ENCODE measurements at regions not wholly inside any gene's neighbourhood (a gene's known extent, or its start where the extent isn't known, plus 50 kb on each side); places are given as distances from the start of the nearest gene placed in this dataset.

DNA sequence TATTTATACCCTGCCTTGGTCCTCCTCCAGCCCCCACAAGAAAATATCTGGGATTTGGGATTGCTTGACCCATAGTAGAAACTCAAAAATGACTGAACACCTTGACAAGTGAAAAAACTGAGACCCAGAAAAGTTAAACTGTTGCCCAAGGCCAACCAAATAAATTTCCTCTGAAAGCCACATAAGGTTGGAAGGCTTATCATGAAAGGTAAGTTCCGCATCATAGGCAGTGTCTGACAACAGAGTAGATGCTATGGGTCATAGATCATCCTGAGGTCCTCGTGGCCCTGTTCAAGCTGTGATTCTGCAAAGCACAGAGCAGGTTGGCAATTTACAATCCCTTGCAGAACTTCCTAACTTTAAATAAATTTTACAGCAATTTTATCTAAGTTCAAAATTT lies 140.8 kb upstream of the TSC22D2 start:
- no peak for DNase-seq (ENCODE audit: low spot score)

DNA sequence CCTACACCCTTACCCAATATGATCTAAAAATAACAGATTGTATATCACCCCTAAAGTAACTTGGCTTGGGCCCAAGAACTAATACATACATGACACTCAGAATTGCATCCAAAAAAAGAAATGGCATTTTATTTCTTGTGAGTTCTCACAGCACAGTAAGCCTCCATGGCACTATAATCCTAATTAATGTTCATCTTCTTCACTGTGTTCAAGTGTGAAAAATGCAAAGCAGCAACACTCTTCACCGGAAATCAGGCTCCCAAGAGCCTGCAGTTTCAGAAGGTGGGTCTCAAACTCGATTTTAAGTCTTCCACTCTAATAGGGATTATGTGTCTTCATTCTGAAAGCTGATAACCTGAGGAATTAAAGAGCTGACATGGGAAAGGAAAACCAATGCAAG lies 142.8 kb upstream of the TSC22D2 start:
- no peak for DNase-seq (ENCODE audit: low spot score)

DNA sequence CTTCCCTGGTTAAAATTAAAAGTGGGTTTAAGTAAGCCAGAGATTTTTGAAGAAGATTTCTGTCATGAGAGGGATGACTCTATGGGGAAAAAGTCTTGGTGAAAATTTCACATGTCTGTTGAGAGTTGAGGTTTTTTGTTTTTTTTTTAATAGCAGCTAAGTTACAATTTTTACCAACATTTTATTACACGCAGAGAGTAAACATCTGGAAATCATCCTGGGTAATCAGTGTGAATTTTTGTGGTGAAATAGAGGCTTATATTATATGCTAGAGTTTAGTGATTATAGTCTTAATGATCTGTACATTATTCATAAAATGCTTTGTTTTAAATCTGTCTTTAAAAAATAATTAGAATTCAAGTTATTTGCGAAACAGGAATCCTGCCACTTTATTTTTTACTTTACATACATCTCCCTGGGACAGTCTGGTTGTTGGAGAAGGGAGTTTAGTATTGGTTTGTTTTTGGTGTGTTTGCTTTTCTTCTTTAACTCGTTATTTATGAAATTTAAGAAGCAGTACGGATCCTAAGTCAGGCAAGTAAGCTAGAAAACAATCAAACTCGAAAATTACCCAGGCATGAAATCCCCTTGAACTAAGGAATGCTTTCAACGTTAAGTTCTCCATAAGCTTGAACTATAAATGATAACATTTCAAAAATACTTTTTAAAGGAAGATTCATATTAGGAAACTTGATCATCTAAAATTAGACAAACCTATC lies 143.4 kb upstream of the TSC22D2 start:
- no peak for DNase-seq (ENCODE audit: low spot score)

DNA sequence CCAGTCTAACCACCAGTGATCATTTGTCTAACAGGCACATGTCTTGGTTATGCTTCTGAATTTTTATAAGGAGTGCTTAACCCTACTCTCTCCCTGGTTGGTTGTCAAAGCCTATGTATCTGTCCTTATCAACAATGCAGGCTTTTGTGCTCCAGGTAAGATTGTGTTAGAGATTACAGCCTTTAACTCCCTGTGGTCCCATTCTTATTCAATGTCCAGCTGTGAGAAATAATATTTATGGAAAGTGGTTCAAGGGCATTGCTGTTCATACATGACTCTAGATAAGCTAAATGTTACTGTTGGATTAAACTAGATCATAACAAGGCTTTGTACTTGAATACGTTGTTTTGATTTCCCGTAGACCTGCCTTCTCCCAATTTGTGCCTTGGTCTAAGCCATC lies 146.1 kb upstream of the TSC22D2 start:
- DNase-seq (ENCODE audit: low spot score): no peak

DNA sequence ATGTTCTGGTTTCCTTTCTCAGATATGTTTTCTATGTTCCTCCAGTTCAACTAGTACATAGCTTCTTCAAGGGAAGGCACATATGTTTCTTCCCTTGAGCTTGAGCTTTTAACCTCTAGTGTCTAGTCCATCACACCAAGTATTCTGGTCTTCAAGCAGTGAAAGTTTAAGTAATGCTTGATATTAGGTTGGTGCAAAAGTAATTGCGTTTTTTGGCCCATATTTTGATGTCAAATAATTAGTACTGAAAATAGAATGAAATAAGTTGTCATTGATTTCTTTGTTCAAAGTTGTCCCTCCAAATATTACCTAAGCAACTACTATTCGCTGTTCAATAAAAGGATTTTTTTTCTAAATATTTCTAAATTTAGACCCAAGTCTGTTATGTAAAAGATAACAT lies 146.7 kb upstream of the TSC22D2 start:
- no peak for DNase-seq (ENCODE audit: low spot score)

DNA sequence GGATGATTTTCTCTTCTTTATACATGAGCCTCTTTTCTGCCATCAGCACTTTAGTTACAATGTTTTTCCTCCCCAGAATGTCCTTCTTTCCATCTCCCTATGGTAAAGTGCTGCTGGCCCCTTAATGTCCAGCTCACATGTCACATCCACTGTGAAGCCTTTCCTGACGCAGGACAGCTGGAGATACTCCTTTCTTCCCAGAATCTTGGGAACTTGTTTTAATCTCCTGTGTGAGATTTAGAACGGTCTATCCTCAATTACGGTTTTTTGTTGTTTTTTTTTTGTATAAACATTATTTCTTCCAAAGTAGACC lies 147.7 kb upstream of the TSC22D2 start:
- DNase-seq (ENCODE audit: low spot score): no peak

DNA sequence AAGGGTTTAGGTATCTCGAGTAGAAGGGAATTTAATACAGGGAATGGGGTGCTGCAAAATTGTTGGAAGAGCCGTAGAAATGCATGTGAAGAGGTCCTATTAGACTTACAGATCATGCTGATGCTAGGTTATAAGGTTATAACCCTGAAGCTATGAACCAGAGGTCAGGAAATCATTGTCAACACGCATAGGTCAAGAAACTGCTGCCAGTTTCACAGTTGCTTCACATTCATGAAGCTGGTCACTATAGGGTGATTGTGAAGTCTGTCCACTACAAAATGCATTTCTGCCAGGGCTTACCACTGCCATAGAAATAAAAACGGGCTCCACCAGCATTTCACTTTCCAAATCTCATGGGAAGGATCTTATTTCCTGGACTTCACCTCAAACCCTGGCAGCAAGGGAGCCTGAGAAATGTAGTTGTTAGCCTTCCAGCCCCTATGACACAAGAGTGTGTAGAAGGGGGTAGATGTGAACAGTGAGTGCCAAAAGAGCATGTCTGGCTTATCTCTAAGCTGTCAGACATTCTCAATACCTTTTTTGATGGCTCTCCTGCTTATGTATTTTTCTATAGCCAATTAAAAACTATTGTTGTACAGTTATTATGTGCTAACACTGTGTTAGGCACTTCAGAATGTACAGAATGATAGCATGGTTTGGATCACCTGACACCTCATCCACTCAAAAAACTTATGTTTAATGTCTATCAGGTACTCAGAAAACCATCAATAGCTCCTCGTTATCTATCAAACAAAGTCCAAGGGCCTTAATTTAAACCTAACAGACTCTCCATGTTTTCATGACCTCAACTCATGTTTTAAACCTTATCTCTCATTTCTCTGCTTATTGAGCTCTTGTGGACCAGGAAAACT lies 148.3 kb upstream of the TSC22D2 start:
- no peak for DNase-seq (ENCODE audit: low spot score)

DNA sequence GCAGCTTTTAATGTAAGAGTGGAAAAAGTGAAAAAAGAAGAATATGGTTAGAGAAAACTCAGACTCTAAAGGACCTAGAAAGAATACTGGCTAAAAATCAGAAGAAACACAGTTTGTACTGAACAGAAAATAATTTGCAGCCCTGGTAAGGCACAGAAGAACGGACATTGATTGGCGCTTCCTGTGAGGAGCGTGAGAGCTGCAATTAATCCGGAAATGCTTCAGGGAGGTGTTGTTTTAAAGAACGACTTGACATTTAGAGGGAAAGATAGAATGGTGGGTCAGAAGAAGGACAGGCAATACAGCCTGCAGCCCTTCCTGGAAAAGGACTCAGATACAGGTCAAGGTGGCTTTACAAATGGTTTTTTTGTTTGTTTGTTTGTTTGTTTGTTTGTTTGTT lies 151.3 kb upstream of the TSC22D2 start:
- no peak for DNase-seq (ENCODE audit: low spot score)

DNA sequence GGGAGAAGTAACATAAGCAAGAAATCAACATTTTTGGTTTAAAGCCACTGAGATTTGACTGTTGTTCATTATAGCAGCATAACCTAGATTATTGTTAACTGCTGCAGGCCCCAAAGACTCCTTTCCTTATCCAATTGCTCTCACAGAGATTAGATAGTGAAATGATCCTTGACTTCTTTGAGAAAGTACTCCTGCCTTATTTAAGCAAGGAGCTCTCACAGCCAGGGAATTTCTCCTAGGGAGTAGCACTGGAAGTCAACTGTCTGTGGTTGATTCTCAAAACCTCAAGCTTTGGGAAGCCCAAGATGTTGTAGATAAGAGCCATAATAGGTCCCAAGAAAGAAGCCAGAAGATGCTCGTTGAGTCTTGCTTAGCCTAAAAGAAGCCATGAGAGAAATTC lies 151.8 kb upstream of the TSC22D2 start:
- DNase-seq (ENCODE audit: low spot score): no peak

DNA sequence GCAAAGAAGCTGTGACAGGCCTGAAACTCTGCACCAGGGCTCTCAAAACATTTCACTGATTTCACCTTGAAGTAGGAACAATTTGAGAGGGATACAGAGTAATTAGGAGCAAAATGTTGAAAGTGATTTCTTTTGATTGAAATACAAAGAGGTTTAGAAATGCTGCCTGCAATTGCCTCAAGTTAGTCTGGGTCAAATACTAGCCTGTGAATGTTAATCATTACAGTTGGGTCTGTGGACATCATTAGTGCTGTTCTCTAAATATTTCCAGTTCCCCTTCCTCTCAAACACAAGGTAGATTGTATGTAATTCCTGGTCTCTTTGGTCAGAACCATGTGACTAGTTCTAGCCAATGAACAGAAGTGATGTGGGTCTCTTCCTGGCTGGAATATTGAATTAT lies 152.3 kb upstream of the TSC22D2 start:
- DNase-seq (ENCODE audit: low spot score): no peak

DNA sequence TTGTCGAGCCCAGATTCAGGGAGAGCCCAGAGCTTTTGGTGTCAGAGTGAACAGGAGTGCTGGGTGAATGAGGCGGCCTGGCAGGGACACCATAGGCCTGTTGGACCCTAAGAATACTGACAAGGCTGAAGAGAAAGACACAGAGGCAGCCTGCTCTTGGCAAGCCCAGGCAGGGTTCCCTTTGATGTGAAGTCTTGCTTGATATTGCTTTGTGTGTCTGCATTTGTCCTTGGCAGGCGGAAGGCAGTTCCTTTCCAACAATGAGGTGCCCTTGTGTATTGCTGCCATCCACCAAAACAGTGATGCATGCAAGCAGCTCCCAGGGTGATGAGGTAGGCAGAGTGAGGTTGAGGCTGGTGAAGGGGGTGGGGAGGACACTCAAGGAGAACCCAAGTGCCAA lies 152.7 kb upstream of the TSC22D2 start:
- no peak for DNase-seq (ENCODE audit: low spot score)

DNA sequence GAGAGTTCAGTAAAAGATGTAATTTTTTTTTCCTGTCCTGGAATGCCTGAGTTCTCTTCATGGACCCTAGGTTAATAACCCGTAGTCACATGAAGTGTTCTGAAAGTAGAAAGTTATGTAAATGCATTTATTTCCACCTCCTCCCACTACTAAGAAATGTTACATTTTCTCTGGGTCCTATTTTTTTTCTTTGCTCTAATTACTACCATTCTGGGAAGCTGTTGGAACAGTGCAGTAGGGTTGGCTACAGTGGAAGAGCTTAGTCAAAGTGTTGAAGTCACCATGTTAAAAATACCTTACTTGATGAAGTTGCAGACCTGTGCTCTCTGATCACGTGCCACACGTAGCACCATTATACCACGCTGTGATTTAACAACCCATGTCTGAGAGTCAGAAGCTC lies 153.8 kb upstream of the TSC22D2 start:
- DNase-seq (ENCODE audit: low spot score): no peak

DNA sequence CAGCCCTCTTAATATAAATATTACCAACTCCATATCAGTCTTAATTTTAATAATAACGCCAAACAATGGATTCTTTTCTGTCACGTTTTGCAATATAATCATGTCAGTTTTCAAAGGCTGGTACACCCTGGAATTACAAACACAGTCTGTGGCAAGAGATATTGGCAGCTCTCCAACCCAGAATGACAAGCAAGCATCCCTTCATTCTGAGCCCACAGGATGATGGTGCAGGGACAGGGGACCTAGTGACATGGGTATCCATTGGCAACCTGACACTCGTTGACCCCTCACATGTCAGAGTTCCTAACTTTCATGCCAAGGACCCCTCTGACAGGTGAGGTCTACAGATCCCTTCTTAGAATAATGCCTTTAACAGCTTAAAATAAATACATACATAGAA lies 154.5 kb upstream of the TSC22D2 start:
- DNase-seq (ENCODE audit: low spot score): no peak

DNA sequence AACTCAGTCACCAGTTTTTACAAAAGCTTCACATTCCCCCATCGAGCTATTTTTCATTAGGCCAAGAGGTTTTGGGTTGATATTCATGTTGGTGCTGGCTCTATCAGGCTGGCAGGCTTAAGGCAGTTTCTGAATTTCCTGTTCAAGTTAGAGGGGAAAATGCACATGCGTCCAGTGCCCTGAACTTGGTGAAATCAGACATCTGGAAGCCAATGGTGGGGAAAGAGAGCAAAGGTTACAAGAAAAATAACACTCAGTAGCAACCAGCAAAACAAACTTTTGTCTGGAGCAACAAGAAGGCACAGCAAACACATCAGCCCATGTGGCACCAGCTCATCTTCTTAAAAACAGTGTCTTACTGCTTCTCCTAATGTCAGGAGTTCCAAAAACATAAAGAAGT lies 155.6 kb upstream of the TSC22D2 start:
- DNase-seq (ENCODE audit: low spot score): no peak

DNA sequence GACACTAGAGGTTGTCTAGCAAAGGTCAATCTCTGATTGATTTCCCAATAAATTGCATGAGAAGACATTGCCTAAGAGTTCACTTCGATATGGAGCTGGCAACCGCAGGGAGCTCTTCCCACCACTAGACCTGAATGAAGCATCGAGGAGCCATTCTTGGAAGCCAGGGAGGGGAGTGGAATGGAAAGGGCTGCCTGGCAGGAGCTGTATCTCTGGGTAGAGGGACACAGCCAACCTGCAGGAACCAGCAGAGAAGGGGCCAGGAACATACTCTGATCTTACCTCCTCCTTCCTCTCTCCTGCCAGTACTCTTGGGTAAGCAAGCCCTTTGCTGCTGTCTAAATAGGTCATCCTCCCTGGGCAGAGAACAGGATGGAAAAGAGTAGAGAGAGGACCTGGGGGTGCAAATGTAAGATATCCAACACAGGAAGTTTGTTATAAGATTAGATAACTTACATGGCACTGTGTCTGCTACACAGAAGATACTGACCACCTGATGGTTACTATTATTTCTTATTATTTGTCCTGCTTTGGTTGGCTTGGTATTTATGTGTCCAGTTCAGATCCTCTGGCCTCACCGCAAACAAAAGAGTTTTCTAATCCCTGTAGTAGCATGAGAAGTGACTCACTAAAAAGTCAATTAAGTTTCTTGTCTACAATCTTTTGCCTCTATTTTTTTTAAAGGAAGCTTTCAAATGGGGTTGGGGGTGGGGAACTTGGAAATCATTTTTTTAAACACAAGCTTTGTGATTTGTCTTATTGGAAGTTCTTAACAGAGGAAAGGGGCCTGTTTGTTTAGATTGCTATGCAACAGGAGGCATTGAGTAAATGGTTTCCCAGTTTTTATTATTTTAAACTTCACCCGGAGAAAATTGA lies 156.7 kb upstream of the TSC22D2 start:
- DNase-seq (ENCODE audit: low spot score): no peak

DNA sequence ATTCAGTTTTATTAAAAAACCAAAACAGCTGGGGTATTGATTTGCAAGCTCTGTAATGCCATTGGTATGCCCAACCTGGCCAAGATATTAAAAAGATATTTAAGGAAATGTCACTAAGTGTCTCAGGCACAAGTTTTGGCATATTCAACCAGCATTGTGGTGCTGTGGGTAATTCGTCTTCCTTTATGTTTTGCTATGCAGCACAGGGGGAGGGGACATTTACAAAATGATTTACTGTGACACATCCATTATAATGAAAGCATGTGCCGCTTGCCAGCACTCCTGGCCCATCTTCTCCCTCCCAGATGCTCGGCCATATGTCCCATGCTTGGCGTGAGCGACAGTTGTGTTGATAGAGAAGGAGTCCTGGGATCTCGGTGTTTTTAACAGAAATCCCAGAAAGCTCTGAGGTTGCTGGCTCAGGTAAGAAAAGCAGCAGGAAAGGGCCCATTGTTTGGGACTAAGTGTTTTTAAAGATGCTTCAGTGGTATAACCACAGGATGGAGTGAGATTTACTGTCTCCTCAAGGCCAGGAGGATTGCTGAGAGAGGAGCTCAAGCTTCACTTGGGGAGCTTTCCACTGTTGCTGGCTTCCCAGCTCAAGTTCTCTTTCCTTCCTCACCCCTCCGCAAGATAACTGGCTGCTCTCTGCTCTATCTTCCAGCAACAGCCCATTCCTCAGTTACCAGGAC lies 158.2 kb upstream of the TSC22D2 start:
- no peak for DNase-seq (ENCODE audit: low spot score)

DNA sequence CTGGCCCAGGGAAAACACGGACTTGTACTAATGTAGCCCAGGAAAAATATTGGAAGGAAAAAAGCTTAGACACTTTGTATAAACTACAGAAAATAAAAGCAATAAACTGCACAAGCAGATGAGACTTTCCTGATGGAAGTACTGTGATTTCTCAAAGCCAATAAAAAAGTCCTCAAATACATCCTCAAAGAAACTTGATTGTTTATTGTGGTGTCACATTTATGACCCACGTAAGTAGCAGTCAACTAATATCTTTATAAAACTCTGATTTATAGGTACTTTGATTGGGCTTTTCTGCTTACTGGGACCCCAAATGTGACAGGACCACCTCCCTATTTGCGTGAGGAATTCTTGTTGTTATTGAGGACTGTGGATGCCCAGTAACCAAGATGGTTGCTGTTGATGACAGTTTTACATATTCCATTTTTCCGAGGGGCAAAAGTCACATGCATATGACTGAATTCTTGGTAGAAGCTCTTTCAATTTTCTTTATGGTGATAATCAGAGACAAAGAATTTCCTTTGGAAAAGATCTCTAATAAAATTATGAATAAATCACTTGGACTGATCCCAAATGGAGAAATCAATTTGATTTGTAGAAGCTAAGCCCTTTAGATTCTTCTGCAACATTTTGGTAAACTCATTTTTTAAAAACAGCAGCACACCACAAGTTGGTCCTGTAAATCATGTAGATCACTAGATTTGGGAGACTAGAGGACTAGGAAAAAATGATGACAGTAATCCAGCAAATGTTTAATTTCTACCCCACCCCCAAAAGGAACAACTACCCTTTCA lies 159.0 kb upstream of the TSC22D2 start:
- no peak for DNase-seq (ENCODE audit: low spot score)

DNA sequence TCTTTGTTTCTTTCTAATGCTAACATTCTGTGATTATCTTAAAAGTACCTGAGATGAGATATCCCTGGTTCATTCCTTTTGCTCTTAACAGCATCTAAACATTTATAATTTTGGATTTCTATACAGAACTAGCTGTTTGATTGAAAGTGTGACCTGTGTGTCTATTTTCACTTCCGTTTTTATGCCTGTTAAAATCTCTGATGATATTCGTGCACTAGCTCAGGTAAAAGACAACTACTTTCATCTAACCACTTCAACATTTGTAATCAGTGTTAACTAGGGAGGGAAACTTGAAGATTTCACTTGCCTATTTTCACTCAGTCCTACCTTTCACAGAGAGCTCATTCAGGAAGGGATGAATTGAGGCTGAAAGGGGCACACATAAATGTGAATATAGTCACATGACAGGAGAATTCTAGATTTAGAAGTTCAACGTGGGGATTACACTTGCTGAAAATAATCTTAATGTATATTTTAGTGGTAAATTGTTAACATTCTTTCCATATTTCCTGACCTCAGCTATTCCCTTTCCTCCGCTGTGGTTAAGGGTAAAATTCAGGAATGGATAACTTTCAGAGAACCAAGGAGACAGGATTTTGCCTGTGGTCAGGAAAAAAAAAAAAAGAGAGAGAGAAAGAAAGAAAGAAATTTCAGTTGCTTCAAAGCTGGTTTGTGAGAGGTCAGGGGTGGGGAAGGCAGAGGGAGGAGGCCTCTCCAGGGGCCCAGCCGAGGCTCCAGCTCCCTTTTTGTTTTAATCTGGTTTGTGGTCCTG lies 159.8 kb upstream of the TSC22D2 start:
- DNase-seq (ENCODE audit: low spot score): no peak

DNA sequence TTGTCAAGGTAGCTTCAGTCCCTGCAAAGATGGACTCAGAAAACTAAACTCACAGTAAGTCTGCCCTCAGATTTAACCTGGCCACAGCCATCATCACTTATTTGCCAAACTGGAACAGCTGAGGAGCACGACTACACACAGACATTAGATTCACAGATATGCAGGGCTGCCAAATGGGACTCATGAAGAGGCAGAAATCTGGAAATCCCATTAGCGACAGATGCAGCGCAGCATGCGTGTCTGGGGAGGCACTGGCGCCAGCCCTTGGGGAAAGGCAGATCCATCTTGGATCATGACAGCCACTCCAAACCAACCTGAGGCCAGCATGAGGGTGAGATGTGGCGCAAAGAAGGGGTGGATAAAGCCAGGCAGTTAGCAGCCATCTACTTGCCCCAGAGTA lies 160.7 kb upstream of the TSC22D2 start:
- DNase-seq (ENCODE audit: low spot score): no peak

DNA sequence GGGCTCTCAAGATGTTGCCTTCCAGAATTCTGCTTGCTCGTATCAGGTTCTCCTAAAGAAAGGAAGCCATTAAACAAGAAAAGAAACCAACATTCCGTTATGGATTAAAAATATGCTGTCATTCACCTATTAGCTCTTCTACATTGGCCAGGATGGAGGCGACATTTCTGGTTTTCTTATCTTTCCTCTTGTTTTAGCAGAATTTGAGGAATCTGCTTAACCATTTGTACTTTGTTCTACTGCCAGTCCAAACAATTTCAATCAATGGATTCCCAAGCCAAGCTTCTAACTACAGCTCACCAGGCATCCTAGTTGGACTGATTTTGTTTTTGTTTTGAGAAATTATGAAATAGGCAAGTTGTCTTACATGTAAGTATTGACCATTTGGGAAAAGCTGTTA lies 164.6 kb upstream of the TSC22D2 start:
- no peak for DNase-seq (ENCODE audit: low spot score)
